GM19239 (cell line): ENCODE measurements at regions not wholly inside any gene's neighbourhood (a gene's known extent, or its start where the extent isn't known, plus 50 kb on each side); places are given as distances from the start of the nearest gene placed in this dataset.

ENCODE experiments used
- DNase-seq: peaks from one replicate; pipeline ENCODE4 v3.0.0; 2011; ENCODE audit warnings: low spot score; ENCODE audit not compliant: insufficient read length
- FAIRE-seq: peaks from 2 replicates; lab custom pipeline; 2011; peaks lifted over from hg19 to GRCh38; lab: Jason Lieb, UNC

DNA sequence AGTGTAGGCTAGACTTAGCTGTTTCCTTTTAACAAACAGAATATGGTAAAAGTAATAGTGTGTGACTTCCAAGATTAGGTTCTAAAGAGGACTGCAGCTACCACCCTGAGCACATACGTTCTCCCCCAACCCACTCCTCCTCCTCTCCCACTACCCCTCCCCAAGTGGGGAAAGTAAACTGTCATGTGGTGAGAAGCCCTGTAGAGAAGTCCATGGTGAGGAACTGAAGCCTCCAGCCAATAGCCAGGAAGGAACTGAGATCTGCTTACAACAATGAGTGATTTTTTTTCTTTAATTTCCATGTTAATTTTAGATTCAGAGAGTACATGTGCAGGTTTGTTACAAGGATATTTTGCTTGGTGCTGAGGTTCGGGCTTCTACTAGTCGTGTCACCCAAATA, 57.0 kb upstream of the EGLN3 start:
- DNase-seq = no peak

GRCh38 chr14:34005901-34006300, 55.0 kb upstream of the EGLN3 start:
- no peak for FAIRE-seq
- no peak for DNase-seq

More for the DNA sequence above, 57.0 kb upstream of the EGLN3 start:
- FAIRE-seq = no peak

DNA sequence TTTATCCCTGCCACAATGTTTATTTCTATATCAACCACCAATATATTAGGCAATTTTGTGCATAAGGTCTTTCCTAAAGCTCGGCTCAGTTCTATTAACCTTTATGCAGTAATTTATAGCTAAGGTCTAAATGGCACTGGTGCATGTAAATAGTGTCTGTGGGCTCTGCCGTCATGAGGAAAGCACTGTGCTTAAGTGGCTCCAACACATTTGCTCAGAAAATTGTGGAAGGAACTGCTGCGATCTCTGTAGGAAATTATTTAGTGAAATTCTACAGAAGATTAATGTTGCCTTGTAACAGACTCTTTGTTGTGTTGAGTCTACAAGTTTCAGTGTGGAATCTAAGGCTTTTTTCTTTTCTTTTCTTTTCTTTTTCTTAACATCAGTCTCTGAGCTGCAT, 54.0 kb upstream of the EGLN3 start:
- DNase-seq = no peak
- no peak for FAIRE-seq

- DNase-seq (no peak), FAIRE-seq (no peak)
These were observed 52.8 kb upstream of the EGLN3 start for GRCh38 chr14:34003691-34004090.

DNA sequence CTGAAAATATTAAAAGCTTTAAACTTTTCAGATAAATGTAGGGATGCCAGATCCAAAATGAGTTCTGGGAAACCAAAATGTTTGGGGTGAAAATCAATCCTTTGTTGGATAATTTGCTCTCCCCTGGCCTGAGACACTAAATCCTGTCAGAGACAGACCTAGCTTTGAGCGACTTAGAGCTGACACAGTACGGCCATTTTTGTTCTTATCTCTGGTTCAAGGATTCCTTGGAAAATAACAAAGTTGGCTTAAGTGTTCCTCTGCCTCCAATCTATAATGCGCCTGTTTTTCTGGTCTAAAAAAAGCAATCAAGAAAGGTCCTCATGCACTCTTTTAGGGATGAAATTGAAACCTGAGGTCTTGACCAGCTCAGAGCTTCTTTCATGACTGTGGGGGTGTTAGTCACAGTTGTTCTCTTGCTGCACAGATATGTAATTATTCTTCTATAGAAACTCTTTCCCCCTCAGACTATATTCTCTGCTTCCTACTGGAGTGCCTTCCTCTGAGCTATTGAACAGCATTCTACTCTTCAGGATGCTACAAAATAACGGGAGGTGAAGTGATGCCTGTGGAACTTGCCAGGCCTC, 52.3 kb upstream of the EGLN3 start:
- DNase-seq = no peak
- peak; percentile 23 for FAIRE-seq
